CD4-positive, alpha-beta T cell (primary cell): ENCODE measurements at regions not wholly inside any gene's neighbourhood (a gene's known extent, or its start where the extent isn't known, plus 50 kb on each side); places are given as distances from the start of the nearest gene placed in this dataset.

Experiments used
- ATAC-seq: fragments of 200-7000 bp; cut with Tn5 transposase; one replicate; pipeline ENCODE4 v1.10.0; 2022; ENCODE audit warnings: mild to moderate bottlenecking; ENCODE audit not compliant: poor library complexity
- CTCF ChIA-PET: fragments of 350-600 bp; sonication (Branson Sonifier 250); formaldehyde crosslinking; loops from one replicate; lab custom pipeline; 2021; ENCODE audit warnings: antibody characterized with exemption, inconsistent platforms; lab: Charles Lee
- POLR2A ChIA-PET: fragments of 350-600 bp; sonication (Branson Sonifier 250); formaldehyde crosslinking; loops from one replicate; lab custom pipeline; 2021; ENCODE audit warnings: antibody characterized with exemption, inconsistent platforms; lab: Charles Lee
- DNase-seq, 14 experiments: peaks; one replicate each; pipeline ENCODE4 v3.0.0-alpha.2; 2013 to 2020; ENCODE audit warnings: mixed read lengths in 2 of 14
- H3K27ac ChIP-seq, 2 donors: one replicate each; pipeline versions ENCODE4 v1.5.1 to v1.7.0; 2013; ENCODE audit warnings: low read length in 2 of 2, low read depth in 1 of 2, mild to moderate bottlenecking in 1 of 2
- H3K27me3 ChIP-seq, 2 experiments: 1 replicate in 1 of 2; 2 replicates in 1 of 2; pipeline versions ENCODE4 v1.6.1 to v1.7.0; 2013; ENCODE audit warnings: low read length in 2 of 2, control low read depth in 1 of 2, mild to moderate bottlenecking in 1 of 2, moderate library complexity in 1 of 2; ENCODE audit not compliant: insufficient read depth in 2 of 2, control insufficient read depth in 1 of 2
- H3K36me3 ChIP-seq: one replicate; pipeline ENCODE4 v1.6.1; 2013; ENCODE audit warnings: low read length, control low read depth; ENCODE audit not compliant: insufficient read depth
- H3K4me1 ChIP-seq: one replicate; pipeline ENCODE4 v1.6.1; 2013; ENCODE audit warnings: low read length, control low read depth; ENCODE audit not compliant: insufficient read depth
- H3K4me3 ChIP-seq: one replicate; pipeline ENCODE4 v1.5.1; 2013; ENCODE audit warnings: mild to moderate bottlenecking, low read length, moderate library complexity
- H3K9me3 ChIP-seq, 2 experiments: 1 replicate in 1 of 2; 2 replicates in 1 of 2; pipeline versions ENCODE4 v1.6.1 to v1.7.0; 2013; ENCODE audit warnings: low read length in 2 of 2, mild to moderate bottlenecking in 2 of 2, control low read depth in 1 of 2, moderate library complexity in 1 of 2; ENCODE audit not compliant: control insufficient read depth in 1 of 2, insufficient read depth in 1 of 2
- H3K27ac Mint-ChIP-seq: one replicate; pipeline ENCODE4 v1.8.0; 2020; ENCODE audit warnings: mixed read lengths
- H3K27me3 Mint-ChIP-seq: one replicate; pipeline ENCODE4 v1.8.0; 2021; ENCODE audit warnings: mixed read lengths
- H3K36me3 Mint-ChIP-seq: one replicate; pipeline ENCODE4 v1.8.0; 2021; ENCODE audit warnings: low read depth, mixed read lengths
- H3K4me1 Mint-ChIP-seq: one replicate; pipeline ENCODE4 v1.8.0; 2021; ENCODE audit warnings: low read depth, mixed read lengths
- H3K4me3 Mint-ChIP-seq: one replicate; pipeline ENCODE4 v1.8.0; 2020; ENCODE audit warnings: mild to moderate bottlenecking, mixed read lengths
- H3K9me3 Mint-ChIP-seq: one replicate; pipeline ENCODE4 v1.8.0; 2020; ENCODE audit warnings: mixed read lengths
- intact Hi-C, 2 experiments: fragments of 100-400 bp; cut with DNase I in 1 of 2; cut with micrococcal nuclease in 1 of 2; formaldehyde crosslinking; loops; one replicate each; pipeline versions ENCODE4 v1.15.1 to v1.9.0; 2023 to 2025; cut with DNase I, micrococcal nuclease
- TF ChIP-seq, protein P1 (sequence below): fragments of 200-600 bp; IDR thresholded peaks from one replicate; pipeline ENCODE4 v1.8.0; 2022; ENCODE audit warnings: antibody characterized with exemption, mild to moderate bottlenecking

GRCh38 chr16:89040391-89040790, 53.3 kb upstream of the ACSF3 start:
- intact Hi-C loops, result no loop called here
- Mint-ChIP-seq H3K27me3 (no peaks in the 10 kb centered on the region), H3K4me3 (no peak overlapping the region), H3K27ac (no peak overlapping the region), H3K36me3 (no peaks in the 10 kb centered on the region), H3K4me1 (peaks cover 10% of the 10 kb centered on the region), H3K9me3 (no peaks in the 10 kb centered on the region)
- no peaks in the 10 kb centered on the region for H3K36me3 ChIP-seq
- H3K27ac ChIP-seq, result no peak overlapping the region
- peaks cover 5% of the 10 kb centered on the region for H3K4me1 ChIP-seq
- no peak overlapping the region for H3K4me3 ChIP-seq
- H3K27me3 ChIP-seq, result peaks cover 0 to 4% of the 10 kb centered on the region in 2 experiments
- DNase-seq, result no peak
- POLR2A ChIA-PET, result no interaction called here
- CTCF ChIA-PET, result no interaction called here
- H3K9me3 ChIP-seq, result no peaks in the 10 kb centered on the region
- TF ChIP-seq, protein P1, sequence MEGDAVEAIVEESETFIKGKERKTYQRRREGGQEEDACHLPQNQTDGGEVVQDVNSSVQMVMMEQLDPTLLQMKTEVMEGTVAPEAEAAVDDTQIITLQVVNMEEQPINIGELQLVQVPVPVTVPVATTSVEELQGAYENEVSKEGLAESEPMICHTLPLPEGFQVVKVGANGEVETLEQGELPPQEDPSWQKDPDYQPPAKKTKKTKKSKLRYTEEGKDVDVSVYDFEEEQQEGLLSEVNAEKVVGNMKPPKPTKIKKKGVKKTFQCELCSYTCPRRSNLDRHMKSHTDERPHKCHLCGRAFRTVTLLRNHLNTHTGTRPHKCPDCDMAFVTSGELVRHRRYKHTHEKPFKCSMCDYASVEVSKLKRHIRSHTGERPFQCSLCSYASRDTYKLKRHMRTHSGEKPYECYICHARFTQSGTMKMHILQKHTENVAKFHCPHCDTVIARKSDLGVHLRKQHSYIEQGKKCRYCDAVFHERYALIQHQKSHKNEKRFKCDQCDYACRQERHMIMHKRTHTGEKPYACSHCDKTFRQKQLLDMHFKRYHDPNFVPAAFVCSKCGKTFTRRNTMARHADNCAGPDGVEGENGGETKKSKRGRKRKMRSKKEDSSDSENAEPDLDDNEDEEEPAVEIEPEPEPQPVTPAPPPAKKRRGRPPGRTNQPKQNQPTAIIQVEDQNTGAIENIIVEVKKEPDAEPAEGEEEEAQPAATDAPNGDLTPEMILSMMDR, result no peak
- ATAC-seq, result no peak

- TF ChIP-seq, protein P1, result no peak
- Histone ChIP-seq H3K4me1 (no peaks in the 10 kb centered on the region), H3K4me3 (no peak overlapping the region), H3K9me3 (no peaks in the 10 kb centered on the region), H3K27ac (no peak overlapping the region), H3K36me3 (no peaks in the 10 kb centered on the region), H3K27me3 (peaks cover 0 to 4% of the 10 kb centered on the region in 2 experiments)
- no peaks in the 10 kb centered on the region for H3K27me3 Mint-ChIP-seq
- no peaks in the 10 kb centered on the region for H3K36me3 Mint-ChIP-seq
- POLR2A ChIA-PET, result no interaction called here
- peaks cover 2% of the 10 kb centered on the region for H3K9me3 Mint-ChIP-seq
- intact Hi-C loops, result no loop called here
- DNase-seq (no peak), ATAC-seq (no peak)
- CTCF ChIA-PET, result no interaction called here
- H3K4me3 Mint-ChIP-seq, result no peak overlapping the region
- no peak overlapping the region for H3K27ac Mint-ChIP-seq
- peaks cover 5% of the 10 kb centered on the region for H3K4me1 Mint-ChIP-seq
Observed at GRCh38 chr16:89040861-89041570, 52.6 kb upstream of the ACSF3 start.

DNA sequence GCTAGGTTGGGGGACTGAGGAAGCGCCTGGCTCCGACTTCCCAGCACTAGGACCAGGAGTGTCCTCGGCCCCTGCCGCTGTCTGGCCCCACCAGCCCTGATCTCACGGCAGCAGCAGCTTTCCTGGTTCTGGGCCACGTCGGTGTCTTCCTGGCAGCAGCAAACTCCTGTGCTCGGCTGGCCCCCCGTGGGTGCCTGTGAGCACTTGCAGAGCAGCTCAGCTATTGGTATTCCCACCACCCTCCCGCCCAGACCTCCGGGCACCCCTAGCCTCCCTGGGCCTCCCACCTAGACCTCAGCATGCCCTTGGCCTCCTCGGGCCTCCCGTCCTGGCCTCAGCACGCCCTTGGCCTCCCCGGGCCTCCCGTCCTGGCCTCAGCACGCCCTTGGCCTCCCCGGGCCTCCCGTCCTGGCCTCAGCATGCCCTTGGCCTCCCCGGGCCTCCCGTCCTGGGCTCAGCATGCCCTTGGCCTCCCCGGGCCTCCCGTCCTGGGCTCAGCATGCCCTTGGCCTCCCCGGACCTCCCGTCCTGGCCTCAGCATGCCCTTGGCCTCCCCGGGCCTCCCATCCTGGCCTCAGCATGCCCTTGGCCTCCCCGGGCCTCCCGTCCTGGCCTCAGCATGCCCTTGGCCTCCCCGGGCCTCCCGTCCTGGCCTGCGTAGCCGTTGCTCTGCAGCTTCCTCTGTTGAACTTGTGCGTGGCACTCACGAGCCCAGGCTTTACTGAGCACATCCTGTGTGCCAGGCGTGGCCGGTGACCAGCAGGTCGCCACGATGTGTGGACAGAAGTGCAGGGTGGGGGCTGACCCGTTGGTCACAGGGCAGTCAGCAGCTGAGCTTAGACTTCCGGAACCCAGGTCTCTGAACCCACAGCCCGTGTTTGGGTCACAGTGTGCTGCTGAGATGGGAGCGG, 51.8 kb upstream of the ACSF3 start:
- ATAC-seq (no peak), DNase-seq (peak in 1 of 14 experiments; percentile 1)
- H3K27ac Mint-ChIP-seq, result no peak overlapping the region
- CTCF ChIA-PET, result no interaction called here
- POLR2A ChIA-PET, result no interaction called here
- peaks cover 5% of the 10 kb centered on the region for H3K4me1 Mint-ChIP-seq
- H3K4me3 Mint-ChIP-seq, result no peak overlapping the region
- TF ChIP-seq, protein P1, result no peak
- peaks cover 2% of the 10 kb centered on the region for H3K9me3 Mint-ChIP-seq
- no peaks in the 10 kb centered on the region for H3K27me3 Mint-ChIP-seq
- H3K4me1 ChIP-seq, result no peaks in the 10 kb centered on the region
- H3K4me3 ChIP-seq, result no peak overlapping the region
- H3K9me3 ChIP-seq, result no peaks in the 10 kb centered on the region
- no peak overlapping the region for H3K27ac ChIP-seq
- peaks cover 0 to 4% of the 10 kb centered on the region in 2 experiments for H3K27me3 ChIP-seq
- no peaks in the 10 kb centered on the region for H3K36me3 Mint-ChIP-seq
- H3K36me3 ChIP-seq, result no peaks in the 10 kb centered on the region
- intact Hi-C loops, result no loop called here
